ENCODE measurements at regions not wholly inside any gene's neighbourhood (a gene's known extent, or its start where the extent isn't known, plus 50 kb on each side); places are given as distances from the start of the nearest gene placed in this dataset.

DNA sequence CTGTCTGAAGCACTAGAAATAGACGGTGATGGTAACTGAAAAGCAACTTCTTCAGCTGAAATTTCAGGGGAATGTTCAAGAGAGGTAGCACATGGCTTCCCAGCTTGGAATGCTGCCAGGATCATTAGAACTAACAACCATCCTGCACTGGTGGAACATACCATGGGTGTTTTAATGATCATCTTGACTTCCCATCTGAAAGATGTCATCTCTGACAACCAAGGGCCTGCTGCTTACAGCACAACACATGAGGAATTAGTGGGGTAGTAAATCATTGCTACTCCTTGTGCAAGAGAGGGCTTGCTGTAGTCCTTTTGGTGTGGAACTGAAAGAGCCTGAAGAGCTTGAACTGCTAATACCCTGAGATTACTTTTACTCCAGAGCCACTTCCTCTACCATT is 853.7 kb downstream of the MCTP2 start:
- TF ChIP-seq, protein P1, sequence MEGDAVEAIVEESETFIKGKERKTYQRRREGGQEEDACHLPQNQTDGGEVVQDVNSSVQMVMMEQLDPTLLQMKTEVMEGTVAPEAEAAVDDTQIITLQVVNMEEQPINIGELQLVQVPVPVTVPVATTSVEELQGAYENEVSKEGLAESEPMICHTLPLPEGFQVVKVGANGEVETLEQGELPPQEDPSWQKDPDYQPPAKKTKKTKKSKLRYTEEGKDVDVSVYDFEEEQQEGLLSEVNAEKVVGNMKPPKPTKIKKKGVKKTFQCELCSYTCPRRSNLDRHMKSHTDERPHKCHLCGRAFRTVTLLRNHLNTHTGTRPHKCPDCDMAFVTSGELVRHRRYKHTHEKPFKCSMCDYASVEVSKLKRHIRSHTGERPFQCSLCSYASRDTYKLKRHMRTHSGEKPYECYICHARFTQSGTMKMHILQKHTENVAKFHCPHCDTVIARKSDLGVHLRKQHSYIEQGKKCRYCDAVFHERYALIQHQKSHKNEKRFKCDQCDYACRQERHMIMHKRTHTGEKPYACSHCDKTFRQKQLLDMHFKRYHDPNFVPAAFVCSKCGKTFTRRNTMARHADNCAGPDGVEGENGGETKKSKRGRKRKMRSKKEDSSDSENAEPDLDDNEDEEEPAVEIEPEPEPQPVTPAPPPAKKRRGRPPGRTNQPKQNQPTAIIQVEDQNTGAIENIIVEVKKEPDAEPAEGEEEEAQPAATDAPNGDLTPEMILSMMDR (conservative IDR thresholded peaks at IDR 0.05; ENCODE audit: low read length): no peak
- no peak for TF ChIP-seq EZH2phosphoT487 (IDR thresholded peaks at IDR 0.05; ENCODE audit: borderline replicate concordance)
